AG09309 (cell line): ENCODE measurements at regions not wholly inside any gene's neighbourhood (a gene's known extent, or its start where the extent isn't known, plus 50 kb on each side); places are given as distances from the start of the nearest gene placed in this dataset.

Experiments used
- DNase-seq: peaks from one replicate; pipeline ENCODE4 v3.0.0-alpha.2; 2010; ENCODE audit warnings: low read depth
- H3K4me3 ChIP-seq: 2 replicates; pipeline ENCODE4 v1.5.1; 2011; ENCODE audit warnings: mild to moderate bottlenecking, low read depth, low read length, moderate library complexity; ENCODE audit not compliant: control insufficient read depth
- TF ChIP-seq, protein P1 (sequence below): IDR thresholded peaks from 2 replicates; pipeline ENCODE4 v1.5.1; 2011; ENCODE audit warnings: mild to moderate bottlenecking, low read depth, low read length, inconsistent platforms; ENCODE audit not compliant: insufficient read depth, control insufficient read depth; ENCODE audit errors: missing control alignments

DNA sequence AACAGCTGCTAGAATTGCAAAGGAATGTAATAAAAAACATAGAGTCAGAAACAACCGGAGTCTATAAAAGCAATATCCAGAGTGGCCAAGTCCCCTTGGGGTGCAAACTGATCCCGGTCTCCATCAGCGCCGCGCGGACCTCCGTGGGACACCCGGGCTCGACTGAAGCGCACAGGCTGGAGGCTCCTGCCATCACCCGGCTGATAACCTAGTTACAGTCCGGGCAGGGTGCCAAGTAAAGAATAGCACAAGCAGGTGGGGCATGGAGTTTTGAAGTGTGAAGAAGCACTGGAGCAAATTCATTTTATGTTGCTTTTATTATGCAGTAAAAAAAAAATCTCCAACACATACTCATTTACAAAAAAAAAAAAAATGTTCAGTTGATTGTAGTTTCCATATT lies 205.1 kb upstream of the GMDS start:
- no peak overlapping the region for H3K4me3 ChIP-seq
- DNase-seq = no peak
- TF ChIP-seq, protein P1, sequence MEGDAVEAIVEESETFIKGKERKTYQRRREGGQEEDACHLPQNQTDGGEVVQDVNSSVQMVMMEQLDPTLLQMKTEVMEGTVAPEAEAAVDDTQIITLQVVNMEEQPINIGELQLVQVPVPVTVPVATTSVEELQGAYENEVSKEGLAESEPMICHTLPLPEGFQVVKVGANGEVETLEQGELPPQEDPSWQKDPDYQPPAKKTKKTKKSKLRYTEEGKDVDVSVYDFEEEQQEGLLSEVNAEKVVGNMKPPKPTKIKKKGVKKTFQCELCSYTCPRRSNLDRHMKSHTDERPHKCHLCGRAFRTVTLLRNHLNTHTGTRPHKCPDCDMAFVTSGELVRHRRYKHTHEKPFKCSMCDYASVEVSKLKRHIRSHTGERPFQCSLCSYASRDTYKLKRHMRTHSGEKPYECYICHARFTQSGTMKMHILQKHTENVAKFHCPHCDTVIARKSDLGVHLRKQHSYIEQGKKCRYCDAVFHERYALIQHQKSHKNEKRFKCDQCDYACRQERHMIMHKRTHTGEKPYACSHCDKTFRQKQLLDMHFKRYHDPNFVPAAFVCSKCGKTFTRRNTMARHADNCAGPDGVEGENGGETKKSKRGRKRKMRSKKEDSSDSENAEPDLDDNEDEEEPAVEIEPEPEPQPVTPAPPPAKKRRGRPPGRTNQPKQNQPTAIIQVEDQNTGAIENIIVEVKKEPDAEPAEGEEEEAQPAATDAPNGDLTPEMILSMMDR = no peak

DNA sequence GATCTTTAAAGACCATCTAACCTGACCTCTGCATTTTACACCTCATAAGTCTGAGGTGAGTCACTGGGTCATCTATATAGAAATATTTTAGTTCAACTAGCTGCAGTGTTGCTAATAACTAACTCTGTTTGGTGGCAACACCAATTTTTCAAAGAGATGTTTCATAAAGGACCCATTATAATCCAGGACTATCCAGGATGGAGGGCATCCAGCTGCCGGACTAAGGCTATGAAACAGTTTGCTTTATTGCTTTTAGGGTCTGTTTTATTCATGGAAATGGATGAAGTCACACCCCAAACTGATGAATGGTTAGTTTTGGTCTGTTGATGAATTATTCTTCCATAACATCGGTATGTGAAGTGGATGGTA lies 204.2 kb upstream of the GMDS start:
- TF ChIP-seq, protein P1 = no peak

DNA sequence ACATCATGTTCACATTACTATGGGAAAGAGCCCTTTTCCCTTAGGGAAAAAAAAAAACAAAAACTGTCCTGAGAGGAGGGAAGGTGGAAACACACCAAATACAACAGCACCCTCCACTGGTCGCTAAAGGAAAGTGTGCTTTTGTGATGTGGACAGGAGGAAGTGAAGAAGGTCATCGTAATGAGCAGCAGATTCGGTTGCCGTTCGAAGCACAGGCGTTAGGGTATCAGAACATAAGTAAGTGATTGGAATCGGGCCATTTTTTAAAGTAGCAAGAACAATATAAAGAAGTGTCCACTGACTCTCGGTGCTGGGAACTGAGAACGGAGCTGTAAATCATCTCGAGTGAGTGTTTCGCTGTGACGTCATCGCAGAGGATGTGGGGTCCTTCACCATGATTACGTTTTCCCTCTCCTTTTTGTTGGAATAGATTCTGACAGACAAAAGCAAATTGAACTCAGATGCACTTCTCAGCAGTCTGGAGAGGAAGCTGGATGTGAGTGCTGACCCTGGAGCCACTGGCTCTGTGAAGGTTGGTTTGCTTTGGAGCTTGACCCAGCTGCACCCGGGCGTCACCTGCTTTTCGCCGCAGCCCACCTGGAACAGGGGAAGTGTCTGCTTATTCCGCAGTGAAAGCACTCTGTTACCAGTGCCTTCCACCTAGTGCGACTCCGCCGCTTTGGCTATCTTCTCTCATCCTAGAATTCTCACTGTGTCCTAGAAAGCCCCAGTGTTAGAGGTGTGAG lies 203.6 kb upstream of the GMDS start:
- peak; percentile 61 for DNase-seq
- TF ChIP-seq, protein P1 = peak; percentile 80
- peak overlapping the region; percentile 30 for H3K4me3 ChIP-seq

More for the DNA sequence above, 204.2 kb upstream of the GMDS start:
- no peak overlapping the region for H3K4me3 ChIP-seq
- DNase-seq = no peak

DNA sequence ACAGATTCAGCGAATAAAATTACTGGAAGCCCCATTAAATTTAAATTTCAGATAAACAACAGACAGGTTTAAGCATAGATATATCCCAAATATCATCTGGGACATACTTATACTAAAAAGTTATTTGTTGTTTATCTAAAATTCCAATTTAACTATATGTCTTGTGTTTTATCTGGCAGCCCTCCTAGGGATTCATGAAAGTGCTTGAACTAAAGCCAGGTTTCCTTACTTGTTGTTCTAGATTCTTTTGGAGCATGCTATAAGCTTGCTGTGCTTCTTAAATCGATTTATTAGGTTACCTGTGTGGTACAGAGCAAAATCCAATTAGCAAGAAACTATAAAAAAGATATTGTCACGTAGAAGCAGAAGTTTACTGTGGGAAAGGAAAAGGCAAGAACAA lies 202.5 kb upstream of the GMDS start:
- no peak for DNase-seq
- TF ChIP-seq, protein P1 = no peak
- no peak overlapping the region for H3K4me3 ChIP-seq

DNA sequence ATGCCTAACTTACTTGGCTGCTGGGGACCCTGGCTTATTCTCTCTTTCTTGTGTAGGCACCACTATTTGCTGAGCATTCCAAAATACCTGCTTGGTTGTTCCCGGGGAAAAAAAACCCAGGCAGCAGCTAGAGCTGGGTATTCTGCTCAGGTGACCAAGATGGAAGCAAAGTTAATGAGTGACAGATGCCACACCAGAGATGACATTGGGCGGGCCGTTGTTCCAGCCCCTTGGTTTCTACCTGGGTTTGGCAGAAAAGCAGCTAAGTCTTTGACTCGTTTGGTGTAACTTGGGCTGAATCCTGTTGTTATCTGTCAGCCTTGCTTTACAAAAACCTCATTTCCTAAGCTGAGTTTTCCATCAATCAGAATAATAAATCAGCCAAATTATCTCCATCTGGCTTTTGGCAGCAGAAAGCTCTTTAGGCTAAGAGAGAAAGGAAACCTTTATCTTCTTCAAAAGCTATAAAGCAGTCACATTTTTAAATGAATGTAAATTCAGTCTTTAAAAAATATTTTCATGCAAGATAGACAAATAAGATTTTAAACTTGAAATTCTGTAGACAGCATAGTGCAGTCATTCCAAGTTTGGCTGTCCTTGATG lies 202.0 kb upstream of the GMDS start:
- TF ChIP-seq, protein P1 = no peak
- DNase-seq = no peak
- no peak overlapping the region for H3K4me3 ChIP-seq

DNA sequence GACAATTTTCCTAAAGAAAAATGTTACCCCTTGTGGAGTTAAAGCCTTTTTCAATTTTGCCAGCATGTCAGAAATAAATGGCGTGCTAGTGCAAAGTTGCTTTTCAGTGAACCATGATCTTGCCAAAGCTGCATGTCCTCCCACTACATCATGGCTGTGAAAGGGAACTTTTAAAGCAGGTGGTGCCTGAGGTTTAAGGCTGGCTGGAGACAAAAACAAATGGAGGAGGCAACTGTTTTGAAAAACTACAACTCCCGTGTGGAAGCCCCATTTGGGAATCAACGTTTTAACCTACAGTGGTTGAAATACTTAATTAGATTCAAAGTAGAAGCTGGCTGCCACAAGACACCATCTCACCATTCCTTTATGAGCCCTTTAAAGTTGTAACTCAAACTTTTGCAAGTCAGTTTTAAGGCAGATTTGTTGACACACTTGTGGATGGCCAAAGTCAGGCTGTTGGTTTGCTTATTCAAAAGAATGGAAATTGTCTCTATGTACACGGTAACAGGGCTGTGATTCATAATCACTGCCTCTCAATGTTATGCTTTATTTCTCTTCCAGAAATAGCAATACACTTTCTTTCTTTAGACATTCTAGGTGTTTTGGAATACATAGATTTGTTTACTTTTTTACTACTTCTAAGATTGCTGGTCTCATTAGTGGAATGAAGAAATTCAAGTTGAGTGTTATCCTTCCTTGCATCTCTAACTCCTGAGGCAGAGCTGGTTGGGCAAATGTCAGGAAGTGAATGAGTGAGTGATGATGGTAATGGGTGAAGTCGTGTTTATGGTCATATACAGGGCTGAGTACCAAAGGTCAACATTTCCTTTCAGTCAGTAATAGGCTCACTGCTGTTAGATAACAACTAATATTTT lies 196.4 kb upstream of the GMDS start:
- DNase-seq = no peak
- TF ChIP-seq, protein P1 = no peak

More for the DNA sequence above, 196.4 kb upstream of the GMDS start:
- no peak overlapping the region for H3K4me3 ChIP-seq
